ENCODE measurements at regions not wholly inside any gene's neighbourhood (a gene's known extent, or its start where the extent isn't known, plus 50 kb on each side); places are given as distances from the start of the nearest gene placed in this dataset.

- TF ChIP-seq CTCF (IDR thresholded peaks at IDR 0.05; ENCODE audit: insufficient read depth, low read length, poor library complexity, severe bottlenecking) (no peak), EZH2phosphoT487 (conservative IDR thresholded peaks at IDR 0.05; ENCODE audit: low read length) (no peak)
Measured at GRCh38 chr12:58452546-58452945, 467.8 kb downstream of the LRIG3 start.
